Kidney glomerular epithelial cell (primary cell): ENCODE measurements at regions not wholly inside any gene's neighbourhood (a gene's known extent, or its start where the extent isn't known, plus 50 kb on each side); places are given as distances from the start of the nearest gene placed in this dataset.
A peak's percentile ranks its signal among the peaks of the same experiment; 100 is the strongest.
"Not testable (repeated sequence)": the region's sequence is repeated elsewhere in the genome, so short reads cannot be mapped to it uniquely, and the experiment has no call there.

Source experiments
- DNase-seq: peaks from one replicate; lab custom pipeline; 2025; lab: John Stamatoyannopoulos, UW

DNA sequence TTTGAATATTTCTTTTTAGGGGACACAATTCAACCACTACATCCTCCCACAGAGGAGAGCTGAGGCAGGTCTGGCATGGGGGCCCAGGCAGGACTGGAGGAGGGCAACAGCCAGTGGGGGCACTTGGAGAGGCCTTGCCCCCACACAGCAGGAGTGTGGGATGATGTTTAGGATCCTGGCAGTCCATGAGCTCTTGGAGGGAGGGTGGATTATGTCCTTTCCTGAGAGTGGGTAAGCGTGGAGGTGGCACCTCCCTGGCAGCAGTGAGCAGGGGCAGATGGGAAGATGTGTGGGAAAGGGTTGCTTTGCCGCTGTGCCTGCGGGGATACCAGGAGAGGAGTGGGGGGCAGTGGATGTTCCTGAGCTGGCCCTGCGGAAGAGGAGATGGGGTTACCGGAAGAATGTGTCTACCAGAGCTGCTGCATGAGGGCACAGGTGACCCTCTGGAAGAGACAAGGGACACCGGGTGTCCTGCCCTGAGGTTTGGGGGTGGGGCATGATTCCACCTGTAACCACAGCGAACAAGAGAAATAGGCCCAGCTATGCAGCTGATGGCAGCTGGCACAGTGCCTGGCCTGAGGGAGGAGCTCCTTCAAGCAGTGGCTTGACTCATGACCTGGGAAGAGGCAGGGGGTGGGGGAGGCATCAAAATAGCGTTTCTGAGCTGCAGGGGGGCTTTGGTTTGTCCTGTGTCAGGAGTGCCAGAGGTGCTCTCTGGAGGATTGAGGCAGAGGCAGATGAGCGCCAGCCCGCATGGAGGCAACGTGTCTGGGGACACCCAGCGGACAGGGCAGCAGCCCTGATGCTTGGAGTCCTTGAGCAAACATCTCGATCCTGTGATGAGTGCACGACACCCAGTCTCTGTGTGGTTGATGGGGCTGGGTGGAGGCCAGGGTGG is 123.9 kb upstream of the TMPRSS2 start:
- peak; percentile 21 for DNase-seq

DNA sequence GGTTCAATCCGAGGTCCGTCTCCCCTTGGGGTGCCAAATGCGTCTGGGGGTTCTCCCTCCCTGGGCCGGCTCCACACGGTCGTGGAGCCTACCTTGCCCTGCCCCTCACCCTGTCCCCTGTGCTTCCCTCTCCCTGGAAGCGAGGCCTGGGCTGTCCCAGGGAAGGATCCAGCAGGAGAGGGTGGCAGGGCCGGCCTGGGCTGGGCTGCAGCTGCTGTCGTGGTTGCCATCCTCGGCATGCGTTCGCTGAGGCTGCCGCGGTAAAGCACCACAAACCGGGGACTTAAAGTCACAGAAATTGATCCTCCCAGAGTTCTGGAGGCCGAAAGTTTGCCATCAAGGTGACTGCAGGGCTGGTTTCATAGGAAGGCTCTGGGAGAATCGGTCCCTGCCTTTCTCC is 123.0 kb upstream of the TMPRSS2 start:
- DNase-seq, result no peak

DNA sequence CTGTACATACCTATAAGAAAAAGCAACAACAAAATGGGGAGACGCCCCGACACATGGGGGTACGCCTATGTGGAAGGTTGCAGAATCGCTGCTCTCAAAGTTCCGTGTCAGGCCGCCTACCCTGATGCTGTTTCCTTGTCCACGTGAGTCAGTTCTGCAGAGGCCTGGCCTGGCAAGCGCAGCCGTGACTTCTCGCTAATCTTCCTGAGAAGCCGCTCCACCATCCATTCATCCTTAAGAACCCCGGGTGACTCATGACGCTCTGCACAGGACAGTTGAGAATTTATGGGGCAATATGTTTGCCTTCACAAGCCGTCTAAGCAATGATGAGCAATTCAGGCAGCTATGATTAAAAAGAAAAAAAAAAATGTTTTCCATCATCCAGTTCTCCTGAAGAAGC is 122.3 kb upstream of the TMPRSS2 start:
- peak; percentile 85 for DNase-seq

DNA sequence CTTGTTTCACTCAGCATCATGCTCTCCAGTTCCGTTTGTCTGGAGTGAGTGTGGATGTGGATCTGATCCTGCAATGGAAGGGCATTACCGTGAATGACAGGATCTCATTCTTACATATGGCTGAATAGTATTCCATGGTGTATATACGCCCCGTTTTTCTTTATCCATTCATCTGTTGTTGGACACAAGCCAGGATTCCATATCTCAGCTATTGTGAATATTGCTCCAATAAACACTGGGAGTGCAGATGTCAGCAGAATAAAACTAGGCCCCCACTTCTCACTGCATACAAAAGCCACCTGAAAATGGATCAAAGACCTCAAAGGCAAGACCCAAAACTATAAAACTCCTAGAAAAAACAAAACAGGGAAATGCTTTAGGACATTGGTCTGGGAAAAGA is 120.3 kb upstream of the TMPRSS2 start:
- no peak for DNase-seq

DNA sequence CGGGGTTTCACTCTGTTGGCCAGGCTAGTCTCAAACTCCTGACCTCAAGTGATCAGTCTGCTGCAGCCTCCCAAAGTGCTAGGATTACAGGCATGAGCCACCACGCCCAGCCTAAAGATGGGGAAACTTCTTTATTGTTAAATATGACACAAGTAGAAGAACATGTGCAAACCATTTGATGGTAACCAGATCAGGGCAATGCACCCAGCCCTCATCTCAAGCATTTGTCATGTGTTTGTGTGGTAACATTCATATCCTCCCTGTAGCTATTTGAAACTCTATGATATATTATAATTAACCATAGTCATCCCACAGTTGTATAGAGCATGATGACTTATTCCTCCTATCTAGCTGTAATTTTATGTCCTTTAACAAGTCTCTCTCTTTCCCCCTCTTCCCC is 119.5 kb upstream of the TMPRSS2 start:
- no peak for DNase-seq

DNA sequence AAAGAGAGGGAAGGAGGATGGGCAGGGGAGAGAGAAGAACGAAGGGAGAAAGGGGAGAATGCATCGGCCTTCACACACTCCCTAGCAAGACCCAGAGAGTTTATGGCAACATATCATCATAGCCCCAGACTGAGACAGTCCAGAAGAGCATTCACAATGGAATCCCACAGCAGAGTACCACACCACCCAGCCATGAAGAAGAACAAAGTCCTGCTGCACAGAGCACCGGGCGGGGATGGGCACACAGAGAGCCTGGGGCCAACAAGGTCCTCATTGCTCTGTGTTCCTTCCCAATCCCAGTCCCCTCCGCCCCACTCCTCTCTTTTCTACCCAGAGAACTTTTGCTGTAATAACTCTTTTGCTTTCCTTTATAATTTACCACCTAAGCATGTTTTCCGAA is 118.1 kb upstream of the TMPRSS2 start:
- no peak for DNase-seq

DNA sequence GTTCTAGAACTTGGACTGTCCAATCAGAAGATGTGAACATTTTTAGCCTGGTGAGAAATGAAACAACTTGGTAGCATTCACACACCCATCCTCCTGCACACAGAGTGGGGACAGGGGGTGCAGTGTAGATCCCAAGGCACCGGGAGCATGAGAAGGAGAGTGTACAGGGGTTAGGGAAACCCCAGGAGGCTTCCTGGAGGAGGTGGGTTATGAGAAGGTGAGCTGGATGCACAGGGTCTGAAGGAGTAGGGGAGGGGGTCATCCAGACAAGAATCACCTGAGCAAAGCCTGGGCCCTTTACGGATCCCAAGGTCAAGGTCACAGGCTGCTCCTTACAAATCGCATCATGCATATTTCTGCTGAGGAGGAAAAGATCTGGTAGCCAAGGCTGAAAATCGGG is 117.5 kb upstream of the TMPRSS2 start:
- DNase-seq, result no peak

DNA sequence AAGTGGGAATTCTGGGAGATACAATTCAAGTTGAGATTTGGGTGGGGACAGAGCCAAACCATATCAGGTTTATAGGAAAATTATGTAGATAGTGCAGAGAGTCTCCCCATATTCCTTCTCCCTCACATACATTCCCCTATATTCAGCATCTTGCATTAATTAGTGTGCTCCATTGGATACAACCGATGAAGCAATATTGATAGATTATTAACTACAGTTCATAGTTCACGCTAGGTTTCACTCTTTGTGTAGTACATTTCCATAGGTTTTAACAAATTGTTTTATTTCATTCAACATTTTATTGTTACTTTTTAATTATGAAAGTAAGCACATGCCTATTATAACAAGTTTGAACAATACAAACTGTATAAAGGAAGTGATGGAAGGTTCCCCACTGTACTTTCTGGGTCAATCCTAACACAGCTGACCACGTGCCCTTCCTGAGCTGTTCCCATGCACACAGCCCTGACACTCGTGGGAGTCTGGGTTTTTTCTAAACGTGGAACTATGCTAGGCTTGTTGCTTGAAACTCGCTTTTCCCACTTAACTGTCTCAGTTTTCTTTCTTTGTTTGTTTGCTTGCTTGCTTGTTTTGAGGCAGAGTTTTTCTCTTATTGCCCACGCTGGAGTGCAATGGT is 116.8 kb upstream of the TMPRSS2 start:
- DNase-seq, result no peak

DNA sequence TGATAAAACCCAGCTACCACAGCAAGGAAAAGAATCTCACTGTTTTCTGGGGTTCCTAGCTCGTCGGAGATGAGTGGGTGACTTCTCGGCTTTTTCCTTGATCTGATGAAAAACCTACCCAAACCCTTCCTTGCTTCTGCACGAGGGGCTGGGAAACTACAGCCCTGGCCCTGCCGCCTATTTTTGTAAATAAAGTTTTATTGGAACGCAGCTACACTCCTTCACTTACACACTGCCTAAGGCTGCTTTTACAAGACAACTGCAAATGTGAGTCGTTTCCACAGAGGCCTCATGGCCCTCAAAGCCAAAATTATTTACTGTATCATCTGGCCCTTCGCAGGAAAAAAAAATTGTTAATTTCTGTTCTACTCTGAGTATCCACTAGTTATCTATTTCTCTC is 116.0 kb upstream of the TMPRSS2 start:
- no peak for DNase-seq

DNA sequence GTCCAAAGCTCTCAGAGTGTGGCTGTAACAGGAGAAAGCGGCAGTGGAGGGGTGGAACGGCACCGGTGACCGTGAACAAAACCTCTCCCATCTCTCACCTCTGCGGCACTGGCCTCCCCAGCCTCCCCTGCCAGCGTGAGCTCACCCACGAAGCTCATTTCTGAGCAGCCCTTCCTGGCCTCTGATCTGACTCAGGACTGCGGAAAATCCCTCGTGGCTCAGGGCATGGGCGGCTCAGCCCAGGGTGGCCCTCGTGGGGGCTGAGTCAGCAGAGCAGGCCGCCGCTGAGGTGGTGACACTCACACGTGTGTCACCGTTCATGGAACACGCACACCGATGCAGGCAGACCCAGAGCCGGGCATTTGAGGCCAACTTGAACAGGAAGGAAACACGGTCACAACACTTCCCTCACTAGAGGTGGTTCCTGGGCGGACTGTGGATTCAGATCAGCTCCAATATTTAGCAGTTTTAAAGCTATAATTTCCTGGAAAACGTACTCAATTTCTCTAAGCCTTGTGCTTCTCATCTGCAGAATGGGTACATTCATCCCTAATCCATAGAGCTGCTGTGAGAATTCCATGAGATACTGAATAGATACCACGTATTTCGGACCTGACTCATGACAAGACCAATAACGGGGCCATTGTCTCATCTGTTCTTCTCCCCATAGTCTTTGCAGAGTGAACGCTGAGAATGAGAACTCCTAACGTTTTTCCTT is 115.0 kb upstream of the TMPRSS2 start:
- DNase-seq, result no peak

DNA sequence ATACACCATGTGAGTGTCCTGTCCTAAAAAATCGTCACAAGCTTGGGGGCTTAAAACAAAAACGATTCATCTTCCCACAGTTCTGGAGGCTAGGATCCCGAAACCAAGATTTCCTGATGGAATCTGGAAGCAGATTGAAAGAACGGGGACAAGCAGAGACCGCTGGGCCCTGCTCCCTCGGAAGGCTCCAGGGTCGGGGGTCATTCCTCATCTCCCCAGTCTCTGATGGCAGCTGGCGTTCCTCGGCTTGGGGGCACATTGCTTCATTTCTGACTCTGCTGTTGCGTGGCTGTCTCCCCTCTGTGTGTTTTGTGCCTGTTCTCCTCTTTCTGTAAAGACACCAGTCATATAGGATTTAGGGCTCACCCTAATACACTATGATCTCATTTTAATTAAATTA is 114.2 kb upstream of the TMPRSS2 start:
- DNase-seq, result no peak

DNA sequence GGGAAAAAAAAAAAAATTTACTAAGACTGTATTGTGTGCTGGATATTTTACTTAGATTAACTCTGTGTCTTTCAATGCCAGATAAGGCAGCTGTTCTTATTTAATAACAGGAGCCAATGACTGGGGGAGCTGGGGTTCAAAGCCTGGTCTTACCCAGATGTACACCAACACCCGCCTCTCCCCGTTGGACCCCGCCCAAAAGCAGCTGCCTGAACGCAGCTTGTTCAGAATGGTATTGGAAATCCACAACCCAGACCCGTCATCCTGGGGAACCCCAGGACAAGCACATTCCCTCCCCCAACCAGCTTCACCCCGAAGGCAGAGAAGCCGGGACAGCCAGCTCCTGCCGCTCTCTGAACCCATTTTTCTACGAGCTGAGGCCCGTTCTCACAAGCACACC is 113.6 kb upstream of the TMPRSS2 start:
- DNase-seq, result no peak

DNA sequence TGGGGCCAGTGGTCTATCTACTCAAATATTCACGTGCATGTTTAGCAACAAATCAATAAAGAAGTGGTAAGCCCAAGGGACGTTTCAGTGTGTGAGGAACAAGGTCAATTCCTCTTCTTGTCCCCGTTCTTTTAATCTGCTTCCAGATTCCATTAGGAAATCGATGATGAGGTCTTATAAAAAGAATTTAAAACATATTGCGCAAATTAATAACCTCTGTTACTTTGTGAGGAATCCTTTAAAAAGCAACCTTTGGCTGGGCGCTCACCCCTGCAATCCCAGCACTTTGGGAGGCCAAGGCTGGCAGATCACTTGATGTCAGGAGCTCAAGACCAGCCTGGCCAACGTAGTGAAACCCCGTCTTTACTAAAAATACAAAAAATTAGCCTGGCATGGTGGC is 113.0 kb upstream of the TMPRSS2 start:
- DNase-seq, result no peak

DNA sequence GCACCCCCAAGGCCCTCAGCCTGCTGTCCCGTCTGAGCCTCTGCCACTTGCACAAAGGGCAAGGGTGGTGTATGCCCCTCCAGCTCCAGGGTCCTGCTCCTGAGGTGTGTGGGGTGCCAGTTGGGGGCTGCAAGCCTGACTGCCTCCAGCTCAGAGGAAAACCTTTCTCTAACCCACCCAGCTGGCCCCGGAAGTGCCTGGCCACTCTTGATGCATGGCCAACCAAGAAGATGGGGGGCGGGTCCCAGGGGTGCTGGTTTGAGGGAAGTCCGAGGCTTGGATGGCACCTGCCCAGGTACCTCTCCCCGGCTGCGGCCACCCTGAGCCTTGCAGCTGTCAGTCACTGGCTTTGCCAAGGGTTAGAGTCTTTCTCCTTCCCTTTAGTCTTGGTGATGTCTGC is 112.6 kb upstream of the TMPRSS2 start:
- no peak for DNase-seq

DNA sequence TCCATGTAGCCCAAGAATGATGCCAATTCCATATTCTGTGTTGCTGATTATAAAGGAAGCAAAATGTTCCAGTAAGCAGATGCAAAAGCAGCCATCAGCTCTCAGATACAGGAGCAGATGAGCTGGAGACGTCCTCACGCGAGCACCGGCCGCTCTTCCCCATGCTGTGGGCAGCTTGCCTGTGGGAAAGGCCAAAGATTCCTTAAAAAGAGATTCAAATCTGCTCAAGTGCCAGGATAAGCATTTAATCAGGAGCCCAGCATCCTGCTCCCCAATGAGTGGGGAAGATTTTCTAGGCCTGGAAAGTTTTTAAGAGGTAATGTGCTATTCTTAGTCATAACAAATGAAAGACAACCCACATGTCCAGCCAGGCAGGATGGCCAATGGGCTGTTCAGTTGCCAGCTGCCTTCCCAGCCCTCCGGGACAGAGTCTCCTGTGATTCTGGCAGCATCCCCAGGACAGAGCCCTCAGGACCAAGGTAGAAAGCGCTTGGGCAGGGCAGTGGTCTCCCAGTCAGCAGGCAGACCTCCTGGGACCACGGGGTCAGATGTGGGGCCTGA is 108.2 kb upstream of the TMPRSS2 start:
- DNase-seq, result no peak

DNA sequence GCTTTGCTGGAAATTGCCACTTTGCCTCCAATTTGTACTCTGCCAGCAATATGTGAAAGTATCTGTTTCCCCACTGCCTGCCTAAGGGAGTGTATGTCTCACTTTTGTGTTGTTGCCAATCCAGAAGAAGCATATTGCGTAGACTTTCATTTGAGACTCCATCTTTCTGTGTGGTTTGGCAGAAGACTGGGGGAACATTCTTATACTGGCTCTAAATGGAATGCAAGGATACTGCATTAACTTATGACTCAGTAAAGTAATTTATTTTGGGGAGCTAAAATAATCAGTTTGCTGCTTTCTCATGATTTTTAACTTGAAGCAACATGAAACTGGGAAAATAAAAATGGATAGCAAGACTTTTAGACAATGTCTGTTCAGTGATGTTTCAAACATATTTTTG is 107.7 kb upstream of the TMPRSS2 start:
- no peak for DNase-seq

DNA sequence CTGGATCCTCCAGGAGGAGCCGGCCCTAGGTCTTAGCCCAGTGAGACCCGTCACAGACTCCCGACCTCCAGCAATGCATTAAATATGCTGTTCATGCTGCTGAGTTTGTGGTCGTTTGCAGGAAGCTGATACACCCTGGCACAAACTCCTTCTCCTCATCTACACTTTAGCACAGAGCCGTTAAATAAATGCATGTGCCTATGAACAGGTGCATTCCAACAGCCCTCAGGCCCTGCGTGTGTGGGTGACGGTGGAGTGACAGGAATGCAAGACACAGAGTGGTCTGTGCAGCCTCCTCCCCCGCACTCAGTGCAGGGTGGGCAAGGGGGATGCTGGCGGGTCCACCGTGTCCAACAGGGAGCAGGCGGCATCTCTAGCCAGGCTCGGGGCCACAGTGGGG is 106.6 kb upstream of the TMPRSS2 start:
- DNase-seq, result no peak

DNA sequence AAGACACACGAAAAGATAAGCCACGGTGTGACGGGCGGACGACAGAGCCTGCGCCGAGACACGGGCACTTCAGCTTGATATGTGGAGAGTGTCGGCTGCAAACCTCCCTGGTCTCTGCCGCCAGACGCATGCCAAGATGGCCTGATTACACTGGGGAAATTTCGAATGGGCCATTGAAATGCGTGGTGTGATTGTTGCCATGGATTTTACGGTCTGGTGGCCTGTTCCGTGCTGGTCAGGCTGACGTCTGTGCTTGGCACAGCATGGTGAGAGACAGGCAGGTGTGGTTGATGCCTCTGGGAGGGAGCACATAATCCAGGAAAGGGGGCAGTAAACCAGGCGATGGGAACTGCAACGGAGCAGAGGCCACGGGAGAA is 105.6 kb upstream of the TMPRSS2 start:
- no peak for DNase-seq

DNA sequence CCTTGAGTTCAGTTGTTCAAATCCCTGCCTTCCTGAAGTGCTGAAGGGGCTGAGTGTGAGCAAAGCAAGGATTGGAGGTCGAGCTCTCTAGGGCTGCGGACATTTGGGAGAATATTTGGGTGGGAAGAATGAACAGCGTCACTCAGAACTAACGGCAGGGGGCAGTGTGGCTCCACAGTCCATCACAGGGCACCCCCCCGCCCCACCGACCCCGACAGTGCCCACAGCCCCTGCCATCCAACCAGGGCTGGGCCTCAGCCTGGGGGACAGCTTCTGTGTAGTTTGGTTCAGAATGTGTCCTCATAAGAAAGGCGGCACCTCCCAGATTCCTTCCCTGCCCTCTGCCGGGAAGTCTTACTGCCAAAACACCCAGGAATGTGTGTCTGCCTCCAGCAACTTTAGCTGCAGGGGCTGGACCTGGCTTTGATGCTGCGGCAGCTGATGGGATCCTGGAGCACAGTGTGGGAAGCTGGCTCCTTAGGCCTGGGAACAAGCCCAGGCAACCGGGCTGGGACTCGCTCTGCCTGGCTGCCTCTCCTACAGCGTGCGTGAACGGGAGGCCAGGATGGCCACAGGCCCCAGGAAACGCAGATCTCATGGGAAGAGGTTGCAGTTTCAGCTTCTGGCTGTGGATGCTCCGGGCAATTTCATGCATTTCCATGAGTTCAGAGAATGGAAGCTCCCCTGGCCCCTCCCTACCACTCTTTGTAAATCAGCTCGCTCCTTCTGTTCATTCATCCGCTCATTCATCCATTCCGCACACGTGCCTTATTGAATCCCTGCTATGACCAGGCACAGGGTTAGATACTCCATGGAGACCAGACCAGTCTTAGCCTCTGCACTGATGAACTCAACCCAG is 104.9 kb upstream of the TMPRSS2 start:
- DNase-seq, result peak; percentile 44

DNA sequence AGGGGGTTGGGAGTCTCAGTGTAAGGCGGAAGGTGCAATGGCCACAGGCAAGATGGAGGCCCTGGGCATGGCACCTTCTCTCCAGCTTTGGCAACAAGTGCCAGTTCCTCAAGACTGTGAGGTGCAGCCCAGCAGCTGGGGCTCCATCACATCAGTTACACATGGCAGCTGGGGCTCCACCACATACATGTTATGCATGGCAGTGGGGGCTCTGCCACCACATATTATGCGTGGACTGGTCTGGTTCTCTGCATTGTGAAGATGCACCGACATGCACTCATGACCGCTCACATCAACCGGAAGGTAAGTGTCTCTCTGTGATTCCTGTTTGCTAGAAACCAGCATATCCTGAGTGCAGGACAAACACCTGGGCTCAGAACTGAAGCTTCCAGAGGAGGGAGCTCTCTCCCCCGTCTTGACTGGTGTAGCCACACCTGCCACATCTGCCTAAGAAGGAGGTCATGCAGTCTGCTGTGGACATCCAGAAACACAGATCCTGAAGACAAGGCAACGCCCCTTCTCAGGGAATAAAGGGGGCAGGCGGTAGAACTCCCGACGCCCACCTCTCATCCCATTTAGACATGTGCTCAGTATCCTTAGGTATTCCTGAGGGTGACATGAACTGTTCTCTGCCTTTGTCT is 104.1 kb upstream of the TMPRSS2 start:
- DNase-seq, result peak; percentile 12

DNA sequence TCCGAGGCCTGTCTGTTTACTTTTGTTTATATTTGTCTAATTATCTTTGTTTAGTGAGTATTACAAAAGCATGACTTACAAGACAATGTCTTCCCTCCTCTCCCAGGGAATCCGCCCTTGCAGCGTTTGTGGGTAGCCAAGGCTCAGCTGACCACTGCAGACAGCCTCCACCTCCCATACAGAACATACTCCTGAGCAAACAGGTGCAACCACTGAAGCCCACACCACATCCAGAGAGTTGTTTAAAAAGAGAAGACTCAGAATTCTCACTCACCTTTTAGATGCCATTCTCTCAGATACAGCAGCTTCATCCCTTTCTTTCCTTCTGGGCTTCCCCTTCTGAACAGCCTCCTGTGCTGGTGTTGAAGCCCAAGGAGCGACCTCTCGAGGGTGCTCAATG is 103.5 kb upstream of the TMPRSS2 start:
- DNase-seq, result no peak

DNA sequence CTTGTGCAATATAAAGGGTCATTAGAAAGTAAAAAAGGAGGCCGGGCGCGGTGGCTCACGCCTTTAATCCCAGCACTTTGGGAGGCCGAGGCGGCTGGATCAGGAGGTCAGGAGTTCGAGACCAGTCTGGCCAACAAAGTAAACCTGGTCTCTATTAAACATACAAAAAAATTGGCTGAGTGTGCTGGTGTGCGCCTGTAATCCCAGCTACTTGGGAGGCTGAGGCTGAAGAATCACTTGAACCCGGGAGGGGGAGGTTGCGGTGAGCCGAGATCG is 102.8 kb upstream of the TMPRSS2 start:
- not testable (repeated sequence) for DNase-seq
